OCI-LY7 (cell line): ENCODE measurements at regions not wholly inside any gene's neighbourhood (a gene's known extent, or its start where the extent isn't known, plus 50 kb on each side); places are given as distances from the start of the nearest gene placed in this dataset.

Experiments
- EZH2phosphoT487 ChIP-seq: fragments of 200-600 bp; sonication (generic); IDR thresholded peaks from 2 replicates; pipeline ENCODE4 v1.6.1; 2018; ENCODE audit warnings: low read depth, borderline replicate concordance, mild to moderate bottlenecking, mixed run types, antibody characterized with exemption, low read length, moderate library complexity, mixed read lengths
- TF ChIP-seq, protein P1 (sequence below): fragments of 200-600 bp; sonication (generic); conservative IDR thresholded peaks from 2 replicates; pipeline ENCODE4 v1.5.1; 2014; ENCODE audit warnings: mild to moderate bottlenecking, antibody characterized with exemption, low read length, moderate library complexity, mixed read lengths

DNA sequence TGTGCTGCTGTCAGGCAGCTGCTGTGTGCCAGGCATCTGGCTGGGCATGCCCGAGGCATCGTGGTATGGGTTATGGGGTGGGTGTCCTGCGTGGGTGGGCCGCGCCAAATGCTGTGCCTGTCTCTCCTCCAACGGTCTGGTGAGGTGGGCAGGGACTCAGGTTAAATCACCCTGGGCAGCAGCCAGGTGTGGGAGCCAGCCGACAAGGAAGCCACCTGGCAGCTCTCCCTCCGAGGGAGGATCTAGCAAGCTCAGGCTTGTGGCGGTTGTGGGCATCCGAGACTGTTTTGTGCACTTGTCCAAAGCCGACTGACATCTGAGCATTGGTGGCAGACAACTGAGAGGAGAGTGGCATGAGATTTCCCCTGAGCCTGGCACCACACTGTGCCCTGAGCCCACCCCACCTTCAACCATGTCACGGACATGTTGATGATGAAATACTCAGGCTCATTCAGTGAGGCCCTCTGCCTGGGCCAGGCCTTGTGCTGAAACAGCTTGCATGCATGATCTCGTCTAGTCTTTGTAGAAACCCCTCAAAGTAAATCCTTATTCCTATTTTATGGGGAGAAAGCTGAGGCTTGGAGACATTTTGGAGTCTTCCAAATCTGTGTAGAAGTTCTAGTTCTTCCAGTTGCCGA is 181.8 kb upstream of the MYL2 start:
- TF ChIP-seq, protein P1, sequence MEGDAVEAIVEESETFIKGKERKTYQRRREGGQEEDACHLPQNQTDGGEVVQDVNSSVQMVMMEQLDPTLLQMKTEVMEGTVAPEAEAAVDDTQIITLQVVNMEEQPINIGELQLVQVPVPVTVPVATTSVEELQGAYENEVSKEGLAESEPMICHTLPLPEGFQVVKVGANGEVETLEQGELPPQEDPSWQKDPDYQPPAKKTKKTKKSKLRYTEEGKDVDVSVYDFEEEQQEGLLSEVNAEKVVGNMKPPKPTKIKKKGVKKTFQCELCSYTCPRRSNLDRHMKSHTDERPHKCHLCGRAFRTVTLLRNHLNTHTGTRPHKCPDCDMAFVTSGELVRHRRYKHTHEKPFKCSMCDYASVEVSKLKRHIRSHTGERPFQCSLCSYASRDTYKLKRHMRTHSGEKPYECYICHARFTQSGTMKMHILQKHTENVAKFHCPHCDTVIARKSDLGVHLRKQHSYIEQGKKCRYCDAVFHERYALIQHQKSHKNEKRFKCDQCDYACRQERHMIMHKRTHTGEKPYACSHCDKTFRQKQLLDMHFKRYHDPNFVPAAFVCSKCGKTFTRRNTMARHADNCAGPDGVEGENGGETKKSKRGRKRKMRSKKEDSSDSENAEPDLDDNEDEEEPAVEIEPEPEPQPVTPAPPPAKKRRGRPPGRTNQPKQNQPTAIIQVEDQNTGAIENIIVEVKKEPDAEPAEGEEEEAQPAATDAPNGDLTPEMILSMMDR = no peak
- no peak for TF ChIP-seq EZH2phosphoT487
